ENCODE measurements at regions not wholly inside any gene's neighbourhood (a gene's known extent, or its start where the extent isn't known, plus 50 kb on each side); places are given as distances from the start of the nearest gene placed in this dataset.
"Not testable (repeated sequence)": the region's sequence is repeated elsewhere in the genome, so short reads cannot be mapped to it uniquely, and the experiment has no call there.

- peaks cover 66% of the 10 kb centered on the region for H3K9me3 ChIP-seq (ENCODE audit: insufficient read depth, low read depth, low read length)
- H3K36me3 ChIP-seq (ENCODE audit: insufficient read depth, low read depth, low read length): no peaks in the 10 kb centered on the region
- H3K9ac ChIP-seq (ENCODE audit: low read depth, low read length): no peak overlapping the region
Measured at GRCh38 chr16:46519063-46519462, 102.1 kb downstream of the SHCBP1 start.

GRCh38 chr16:46496701-46497100 lies 124.5 kb downstream of the SHCBP1 start:
- H3K9ac ChIP-seq (ENCODE audit: low read depth, low read length): no peak overlapping the region
- H3K4me1 ChIP-seq (ENCODE audit: insufficient read depth, low read length): no peaks in the 10 kb centered on the region

More at GRCh38 chr16:46519063-46519462, 102.1 kb downstream of the SHCBP1 start:
- H3K27me3 ChIP-seq (ENCODE audit: insufficient read depth, low read length): no peaks in the 10 kb centered on the region
- no peak overlapping the region for H3K27ac ChIP-seq (ENCODE audit: low read length)
- H3K4me3 ChIP-seq (ENCODE audit: low read length): no peak overlapping the region
- no peaks in the 10 kb centered on the region for H3K4me1 ChIP-seq (ENCODE audit: insufficient read depth, low read length)

GRCh38 chr16:46482895-46483294 lies 138.3 kb downstream of the SHCBP1 start:
- Histone ChIP-seq H3K4me1 (ENCODE audit: insufficient read depth, low read length) (no peaks in the 10 kb centered on the region), H3K9ac (ENCODE audit: low read depth, low read length) (no peak overlapping the region), H3K4me3 (ENCODE audit: low read length) (no peak overlapping the region), H3K36me3 (ENCODE audit: insufficient read depth, low read depth, low read length) (no peaks in the 10 kb centered on the region), H3K27me3 (ENCODE audit: insufficient read depth, low read length) (no peaks in the 10 kb centered on the region), H3K9me3 (ENCODE audit: insufficient read depth, low read depth, low read length) (peaks cover 83% of the 10 kb centered on the region), H3K27ac (ENCODE audit: low read length) (no peak overlapping the region)

More at GRCh38 chr16:46496701-46497100, 124.5 kb downstream of the SHCBP1 start:
- no peaks in the 10 kb centered on the region for H3K27me3 ChIP-seq (ENCODE audit: insufficient read depth, low read length)
- H3K4me3 ChIP-seq (ENCODE audit: low read length): no peak overlapping the region
- no peaks in the 10 kb centered on the region for H3K36me3 ChIP-seq (ENCODE audit: insufficient read depth, low read depth, low read length)
- no peak overlapping the region for H3K27ac ChIP-seq (ENCODE audit: low read length)
- H3K9me3 ChIP-seq (ENCODE audit: insufficient read depth, low read depth, low read length): peaks cover 53% of the 10 kb centered on the region

- no peaks in the 10 kb centered on the region for H3K4me1 ChIP-seq (ENCODE audit: insufficient read depth, low read length)
- no peaks in the 10 kb centered on the region for H3K27me3 ChIP-seq (ENCODE audit: insufficient read depth, low read length)
- no peak overlapping the region for H3K27ac ChIP-seq (ENCODE audit: low read length)
- H3K9ac ChIP-seq (ENCODE audit: low read depth, low read length): no peak overlapping the region
- no peaks in the 10 kb centered on the region for H3K36me3 ChIP-seq (ENCODE audit: insufficient read depth, low read depth, low read length)
- H3K4me3 ChIP-seq (ENCODE audit: low read length): no peak overlapping the region
- H3K9me3 ChIP-seq (ENCODE audit: insufficient read depth, low read depth, low read length): peaks cover 83% of the 10 kb centered on the region
Measured at GRCh38 chr16:46466239-46466638, 154.9 kb downstream of the SHCBP1 start.

- not testable (repeated sequence) for H3K4me3 ChIP-seq (ENCODE audit: low read length); H3K9me3 ChIP-seq (ENCODE audit: insufficient read depth, low read depth, low read length); H3K27ac ChIP-seq (ENCODE audit: low read length); H3K9ac ChIP-seq (ENCODE audit: low read depth, low read length); H3K36me3 ChIP-seq (ENCODE audit: insufficient read depth, low read depth, low read length); H3K4me1 ChIP-seq (ENCODE audit: insufficient read depth, low read length); H3K27me3 ChIP-seq (ENCODE audit: insufficient read depth, low read length)
Measured at GRCh38 chr16:46454801-46455200, 166.4 kb downstream of the SHCBP1 start.

- Histone ChIP-seq H3K9me3 (ENCODE audit: insufficient read depth, low read depth, low read length) (peaks cover 36% of the 10 kb centered on the region), H3K27me3 (ENCODE audit: insufficient read depth, low read length) (no peaks in the 10 kb centered on the region), H3K27ac (ENCODE audit: low read length) (no peak overlapping the region), H3K36me3 (ENCODE audit: insufficient read depth, low read depth, low read length) (no peaks in the 10 kb centered on the region), H3K9ac (ENCODE audit: low read depth, low read length) (no peak overlapping the region), H3K4me1 (ENCODE audit: insufficient read depth, low read length) (no peaks in the 10 kb centered on the region), H3K4me3 (ENCODE audit: low read length) (no peak overlapping the region)
Measured at GRCh38 chr16:46428108-46429061, 192.8 kb downstream of the SHCBP1 start.

GRCh38 chr16:46427340-46428107 lies 193.7 kb downstream of the SHCBP1 start:
- Histone ChIP-seq H3K36me3 (ENCODE audit: insufficient read depth, low read depth, low read length) (no peaks in the 10 kb centered on the region), H3K9me3 (ENCODE audit: insufficient read depth, low read depth, low read length) (peaks cover 42% of the 10 kb centered on the region), H3K4me3 (ENCODE audit: low read length) (no peak overlapping the region), H3K9ac (ENCODE audit: low read depth, low read length) (no peak overlapping the region), H3K4me1 (ENCODE audit: insufficient read depth, low read length) (no peaks in the 10 kb centered on the region), H3K27ac (ENCODE audit: low read length) (no peak overlapping the region), H3K27me3 (ENCODE audit: insufficient read depth, low read length) (no peaks in the 10 kb centered on the region)

GRCh38 chr16:46426336-46426735 lies 194.8 kb downstream of the SHCBP1 start:
- no peak overlapping the region for H3K27ac ChIP-seq (ENCODE audit: low read length)
- H3K4me1 ChIP-seq (ENCODE audit: insufficient read depth, low read length): no peaks in the 10 kb centered on the region
- H3K36me3 ChIP-seq (ENCODE audit: insufficient read depth, low read depth, low read length): no peaks in the 10 kb centered on the region
- peaks cover 54% of the 10 kb centered on the region for H3K9me3 ChIP-seq (ENCODE audit: insufficient read depth, low read depth, low read length)
- no peaks in the 10 kb centered on the region for H3K27me3 ChIP-seq (ENCODE audit: insufficient read depth, low read length)
- H3K4me3 ChIP-seq (ENCODE audit: low read length): no peak overlapping the region
- no peak overlapping the region for H3K9ac ChIP-seq (ENCODE audit: low read depth, low read length)

- H3K27ac ChIP-seq (ENCODE audit: low read length): no peak overlapping the region
- peaks cover 47% of the 10 kb centered on the region for H3K9me3 ChIP-seq (ENCODE audit: insufficient read depth, low read depth, low read length)
- H3K4me1 ChIP-seq (ENCODE audit: insufficient read depth, low read length): no peaks in the 10 kb centered on the region
- no peak overlapping the region for H3K9ac ChIP-seq (ENCODE audit: low read depth, low read length)
- H3K4me3 ChIP-seq (ENCODE audit: low read length): no peak overlapping the region
- no peaks in the 10 kb centered on the region for H3K36me3 ChIP-seq (ENCODE audit: insufficient read depth, low read depth, low read length)
- H3K27me3 ChIP-seq (ENCODE audit: insufficient read depth, low read length): no peaks in the 10 kb centered on the region
Measured at GRCh38 chr16:46404028-46404427, 217.2 kb downstream of the SHCBP1 start.

- not testable (repeated sequence) for H3K27me3 ChIP-seq (ENCODE audit: insufficient read depth, low read length); H3K36me3 ChIP-seq (ENCODE audit: insufficient read depth, low read depth, low read length); H3K4me3 ChIP-seq (ENCODE audit: low read length); H3K9ac ChIP-seq (ENCODE audit: low read depth, low read length); H3K4me1 ChIP-seq (ENCODE audit: insufficient read depth, low read length); H3K27ac ChIP-seq (ENCODE audit: low read length)
- peaks cover 13% of the 10 kb centered on the region for H3K9me3 ChIP-seq (ENCODE audit: insufficient read depth, low read depth, low read length)
Measured at GRCh38 chr16:46398559-46398958, 222.6 kb downstream of the SHCBP1 start.

GRCh38 chr16:46396883-46397270 lies 224.3 kb downstream of the SHCBP1 start:
- not testable (repeated sequence) for H3K9ac ChIP-seq (ENCODE audit: low read depth, low read length); H3K4me3 ChIP-seq (ENCODE audit: low read length); H3K36me3 ChIP-seq (ENCODE audit: insufficient read depth, low read depth, low read length); H3K27ac ChIP-seq (ENCODE audit: low read length); H3K4me1 ChIP-seq (ENCODE audit: insufficient read depth, low read length); H3K27me3 ChIP-seq (ENCODE audit: insufficient read depth, low read length)
- H3K9me3 ChIP-seq (ENCODE audit: insufficient read depth, low read depth, low read length): peaks cover 16% of the 10 kb centered on the region

Measured in iPS-20b (cell line).